Hepatocyte (in vitro differentiated cells): ENCODE measurements at regions not wholly inside any gene's neighbourhood (a gene's known extent, or its start where the extent isn't known, plus 50 kb on each side); places are given as distances from the start of the nearest gene placed in this dataset.

Experiments used
- DNase-seq: peaks from one replicate; pipeline ENCODE4 v3.0.0-alpha.2; 2016; ENCODE audit warnings: low spot score
- H2AFZ ChIP-seq: fragments of 200-600 bp; sonication (generic); 2 replicates; pipeline ENCODE4 v1.6.0; 2016; ENCODE audit warnings: antibody characterized with exemption, mild to moderate bottlenecking
- H3K27ac ChIP-seq: fragments of 200-600 bp; sonication (generic); 2 replicates; pipeline ENCODE4 v1.5.1; 2016; ENCODE audit warnings: mild to moderate bottlenecking
- H3K27me3 ChIP-seq: fragments of 200-600 bp; sonication (generic); 2 replicates; pipeline ENCODE4 v1.6.1; 2016
- H3K36me3 ChIP-seq: fragments of 200-600 bp; sonication (generic); replicated peaks from 2 replicates; pipeline ENCODE4 v1.5.1; 2016; ENCODE audit warnings: low read depth; ENCODE audit not compliant: insufficient read depth
- H3K4me1 ChIP-seq: fragments of 200-600 bp; sonication (generic); 2 replicates; pipeline ENCODE4 v1.5.1; 2016; ENCODE audit warnings: mild to moderate bottlenecking, moderate library complexity; ENCODE audit not compliant: insufficient read depth
- H3K4me2 ChIP-seq: fragments of 200-600 bp; sonication (generic); 2 replicates; pipeline ENCODE4 v1.6.0; 2016
- H3K4me3 ChIP-seq: fragments of 200-600 bp; sonication (generic); 2 replicates; pipeline ENCODE4 v1.5.1; 2016; ENCODE audit warnings: mild to moderate bottlenecking
- H3K79me2 ChIP-seq: fragments of 200-600 bp; sonication (generic); 2 replicates; pipeline ENCODE4 v1.6.0; 2017; ENCODE audit warnings: mild to moderate bottlenecking
- H3K9me2 ChIP-seq: fragments of 200-600 bp; sonication (generic); replicated peaks from 2 replicates; pipeline ENCODE4 v1.6.0; 2017; ENCODE audit warnings: mild to moderate bottlenecking; ENCODE audit not compliant: insufficient read depth
- H3K9me3 ChIP-seq: fragments of 200-600 bp; sonication (generic); 2 replicates; pipeline ENCODE4 v1.5.1; 2016; ENCODE audit warnings: low read depth, mild to moderate bottlenecking
- H4K20me1 ChIP-seq: fragments of 200-600 bp; sonication (generic); 2 replicates; pipeline ENCODE4 v1.6.0; 2016; ENCODE audit warnings: mild to moderate bottlenecking; ENCODE audit not compliant: insufficient read depth, poor library complexity, severe bottlenecking
- EZH2 ChIP-seq: fragments of 200-600 bp; sonication (generic); IDR thresholded peaks from 2 replicates; pipeline ENCODE4 v1.6.1; 2016; ENCODE audit warnings: antibody characterized with exemption, mild to moderate bottlenecking, borderline replicate concordance
- EZH2phosphoT487 ChIP-seq: fragments of 200-600 bp; sonication (generic); IDR thresholded peaks from one replicate; pipeline ENCODE4 v1.6.1; 2018; ENCODE audit warnings: antibody characterized with exemption, mild to moderate bottlenecking, low read depth, moderate library complexity; ENCODE audit not compliant: unreplicated experiment, severe bottlenecking
- WGBS: methylation state at CpG from one replicate; pipeline ENCODE4 v1.1.6; 2016; ENCODE audit warnings: low lambda C conversion rate; ENCODE audit errors: missing lambda C conversion rate; 5-methylcytosine and 5-hydroxymethylcytosine counted together
- TF ChIP-seq, protein P1 (sequence below): fragments of 200-600 bp; sonication (generic); IDR thresholded peaks from 2 replicates; pipeline ENCODE4 v1.5.1; 2016; ENCODE audit warnings: antibody characterized with exemption, mild to moderate bottlenecking; ENCODE audit not compliant: poor library complexity

GRCh38 chr11:36865846-36866245 is 267.8 kb upstream of the RAG2 start:
- no peaks in the 10 kb centered on the region for H3K79me2 ChIP-seq
- no peak for DNase-seq
- H3K9me2 ChIP-seq: no peaks in the 10 kb centered on the region
- H3K27me3 ChIP-seq: no peaks in the 10 kb centered on the region
- H3K9me3 ChIP-seq: no peaks in the 10 kb centered on the region
- no peaks in the 10 kb centered on the region for H3K36me3 ChIP-seq
- TF ChIP-seq, protein P1, sequence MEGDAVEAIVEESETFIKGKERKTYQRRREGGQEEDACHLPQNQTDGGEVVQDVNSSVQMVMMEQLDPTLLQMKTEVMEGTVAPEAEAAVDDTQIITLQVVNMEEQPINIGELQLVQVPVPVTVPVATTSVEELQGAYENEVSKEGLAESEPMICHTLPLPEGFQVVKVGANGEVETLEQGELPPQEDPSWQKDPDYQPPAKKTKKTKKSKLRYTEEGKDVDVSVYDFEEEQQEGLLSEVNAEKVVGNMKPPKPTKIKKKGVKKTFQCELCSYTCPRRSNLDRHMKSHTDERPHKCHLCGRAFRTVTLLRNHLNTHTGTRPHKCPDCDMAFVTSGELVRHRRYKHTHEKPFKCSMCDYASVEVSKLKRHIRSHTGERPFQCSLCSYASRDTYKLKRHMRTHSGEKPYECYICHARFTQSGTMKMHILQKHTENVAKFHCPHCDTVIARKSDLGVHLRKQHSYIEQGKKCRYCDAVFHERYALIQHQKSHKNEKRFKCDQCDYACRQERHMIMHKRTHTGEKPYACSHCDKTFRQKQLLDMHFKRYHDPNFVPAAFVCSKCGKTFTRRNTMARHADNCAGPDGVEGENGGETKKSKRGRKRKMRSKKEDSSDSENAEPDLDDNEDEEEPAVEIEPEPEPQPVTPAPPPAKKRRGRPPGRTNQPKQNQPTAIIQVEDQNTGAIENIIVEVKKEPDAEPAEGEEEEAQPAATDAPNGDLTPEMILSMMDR: no peak
- TF ChIP-seq EZH2phosphoT487: no peak
- no peak for TF ChIP-seq EZH2
- H3K4me1 ChIP-seq: no peaks in the 10 kb centered on the region
- WGBS: 76% methylated on average over 1 of the region's 1 CpG
- no peak overlapping the region for H2AFZ ChIP-seq
- no peak overlapping the region for H3K4me2 ChIP-seq
- H3K4me3 ChIP-seq: no peak overlapping the region
- no peaks in the 10 kb centered on the region for H4K20me1 ChIP-seq
- no peak overlapping the region for H3K27ac ChIP-seq

- no peak overlapping the region for H3K4me3 ChIP-seq
- TF ChIP-seq EZH2phosphoT487 (no peak), EZH2 (no peak)
- TF ChIP-seq, protein P1: no peak
- H4K20me1 ChIP-seq: no peaks in the 10 kb centered on the region
- no peaks in the 10 kb centered on the region for H3K9me3 ChIP-seq
- H2AFZ ChIP-seq: no peak overlapping the region
- no peak for DNase-seq
- H3K27ac ChIP-seq: no peak overlapping the region
- 84% methylated on average over 4 of the region's 4 CpGs for WGBS
- no peaks in the 10 kb centered on the region for H3K27me3 ChIP-seq
- no peaks in the 10 kb centered on the region for H3K4me1 ChIP-seq
- no peaks in the 10 kb centered on the region for H3K9me2 ChIP-seq
- H3K79me2 ChIP-seq: no peaks in the 10 kb centered on the region
- no peaks in the 10 kb centered on the region for H3K36me3 ChIP-seq
- H3K4me2 ChIP-seq: no peak overlapping the region
These were observed 256.8 kb upstream of the RAG2 start for GRCh38 chr11:36854875-36855274.

DNA sequence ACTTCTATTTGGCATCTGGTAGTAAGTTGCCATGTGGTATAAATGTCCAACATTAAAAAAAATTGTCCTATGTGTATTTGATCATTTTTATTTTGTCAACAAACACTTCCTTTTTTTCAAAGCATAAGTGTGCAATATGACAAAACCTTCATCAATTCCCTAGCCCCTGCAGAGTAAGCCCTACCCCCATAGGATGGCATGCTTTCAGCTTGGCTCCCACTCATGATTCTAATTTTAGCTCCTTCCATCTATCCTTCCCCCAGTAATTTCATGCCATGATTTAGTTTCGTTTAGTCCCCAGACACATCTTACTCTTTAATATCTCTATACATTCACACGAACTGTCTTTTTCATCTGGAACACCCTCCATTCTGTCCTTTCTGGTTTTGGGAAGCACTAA is 250.6 kb upstream of the RAG2 start:
- TF ChIP-seq, protein P1: no peak
- TF ChIP-seq EZH2 (no peak), EZH2phosphoT487 (no peak)
- no peak overlapping the region for H2AFZ ChIP-seq
- no peaks in the 10 kb centered on the region for H3K9me2 ChIP-seq
- H3K36me3 ChIP-seq: no peaks in the 10 kb centered on the region
- no peaks in the 10 kb centered on the region for H3K79me2 ChIP-seq
- no peak overlapping the region for H3K4me3 ChIP-seq
- WGBS: 86% methylated on average over 2 of the region's 2 CpGs
- no peak overlapping the region for H3K27ac ChIP-seq
- no peak for DNase-seq
- H3K4me1 ChIP-seq: no peaks in the 10 kb centered on the region
- H3K4me2 ChIP-seq: no peak overlapping the region
- H3K27me3 ChIP-seq: no peaks in the 10 kb centered on the region
- no peaks in the 10 kb centered on the region for H3K9me3 ChIP-seq
- H4K20me1 ChIP-seq: no peaks in the 10 kb centered on the region

DNA sequence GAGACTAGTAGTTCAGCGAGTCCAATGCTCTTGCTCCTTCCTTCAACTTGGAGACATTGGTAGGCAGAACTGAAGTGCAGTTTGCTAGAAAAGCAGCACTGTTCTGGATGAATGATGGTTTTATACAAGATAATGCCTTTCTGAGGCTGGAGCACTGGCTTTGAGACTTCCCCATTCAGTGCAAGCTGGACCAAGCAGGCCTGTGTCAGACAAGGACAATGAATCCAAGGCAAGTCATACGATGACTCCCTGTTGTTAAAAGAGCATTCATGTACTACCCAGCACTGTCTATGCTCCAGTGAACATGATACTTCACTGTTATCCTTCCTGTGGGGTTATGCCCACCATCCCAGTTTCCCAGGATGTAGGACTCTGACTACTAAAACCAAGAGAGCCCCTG is 242.3 kb upstream of the RAG2 start:
- no peaks in the 10 kb centered on the region for H3K79me2 ChIP-seq
- no peaks in the 10 kb centered on the region for H4K20me1 ChIP-seq
- no peak overlapping the region for H3K4me3 ChIP-seq
- H3K4me1 ChIP-seq: no peaks in the 10 kb centered on the region
- no peaks in the 10 kb centered on the region for H3K27me3 ChIP-seq
- no peak overlapping the region for H3K27ac ChIP-seq
- H3K36me3 ChIP-seq: no peaks in the 10 kb centered on the region
- 93% methylated on average over 2 of the region's 2 CpGs for WGBS
- no peaks in the 10 kb centered on the region for H3K9me3 ChIP-seq
- DNase-seq: no peak
- H3K4me2 ChIP-seq: no peak overlapping the region
- no peak overlapping the region for H2AFZ ChIP-seq
- no peaks in the 10 kb centered on the region for H3K9me2 ChIP-seq
- TF ChIP-seq, protein P1: no peak
- TF ChIP-seq EZH2: no peak
- no peak for TF ChIP-seq EZH2phosphoT487
